Bronchial epithelial cell (primary cell): ENCODE measurements at regions not wholly inside any gene's neighbourhood (a gene's known extent, or its start where the extent isn't known, plus 50 kb on each side); places are given as distances from the start of the nearest gene placed in this dataset.

ENCODE experiments used
- DNase-seq: peaks from one replicate; pipeline ENCODE4 v3.0.0-alpha.2; 2010; ENCODE audit warnings: low read depth
- FAIRE-seq: peaks from 2 replicates; lab custom pipeline; 2011; peaks lifted over from hg19 to GRCh38; lab: Jason Lieb, UNC
- H3K27me3 ChIP-seq: 2 replicates; pipeline ENCODE4 v1.5.1; 2011; ENCODE audit warnings: low read length; ENCODE audit not compliant: control insufficient read depth, insufficient read depth
- H3K36me3 ChIP-seq: 2 replicates; pipeline ENCODE4 v1.5.1; 2011; ENCODE audit warnings: low read length; ENCODE audit not compliant: control insufficient read depth, insufficient read depth
- H3K4me3 ChIP-seq: 2 replicates; pipeline ENCODE4 v1.5.1; 2011; ENCODE audit warnings: mild to moderate bottlenecking, low read depth, low read length, control low read depth
- CTCF ChIP-seq: IDR thresholded peaks from 2 replicates; pipeline ENCODE4 v1.5.1; 2011; ENCODE audit warnings: mild to moderate bottlenecking, moderate library complexity, low read length, control low read depth, inconsistent platforms; ENCODE audit not compliant: insufficient read depth, severe bottlenecking

- Histone ChIP-seq H3K4me3 (no peak overlapping the region), H3K36me3 (no peaks in the 10 kb centered on the region), H3K27me3 (peaks cover 3% of the 10 kb centered on the region)
- no peak for DNase-seq
- no peak for TF ChIP-seq CTCF
- no peak for FAIRE-seq
These were observed 130.7 kb upstream of the HS3ST2 start for GRCh38 chr16:22683258-22683657.

DNA sequence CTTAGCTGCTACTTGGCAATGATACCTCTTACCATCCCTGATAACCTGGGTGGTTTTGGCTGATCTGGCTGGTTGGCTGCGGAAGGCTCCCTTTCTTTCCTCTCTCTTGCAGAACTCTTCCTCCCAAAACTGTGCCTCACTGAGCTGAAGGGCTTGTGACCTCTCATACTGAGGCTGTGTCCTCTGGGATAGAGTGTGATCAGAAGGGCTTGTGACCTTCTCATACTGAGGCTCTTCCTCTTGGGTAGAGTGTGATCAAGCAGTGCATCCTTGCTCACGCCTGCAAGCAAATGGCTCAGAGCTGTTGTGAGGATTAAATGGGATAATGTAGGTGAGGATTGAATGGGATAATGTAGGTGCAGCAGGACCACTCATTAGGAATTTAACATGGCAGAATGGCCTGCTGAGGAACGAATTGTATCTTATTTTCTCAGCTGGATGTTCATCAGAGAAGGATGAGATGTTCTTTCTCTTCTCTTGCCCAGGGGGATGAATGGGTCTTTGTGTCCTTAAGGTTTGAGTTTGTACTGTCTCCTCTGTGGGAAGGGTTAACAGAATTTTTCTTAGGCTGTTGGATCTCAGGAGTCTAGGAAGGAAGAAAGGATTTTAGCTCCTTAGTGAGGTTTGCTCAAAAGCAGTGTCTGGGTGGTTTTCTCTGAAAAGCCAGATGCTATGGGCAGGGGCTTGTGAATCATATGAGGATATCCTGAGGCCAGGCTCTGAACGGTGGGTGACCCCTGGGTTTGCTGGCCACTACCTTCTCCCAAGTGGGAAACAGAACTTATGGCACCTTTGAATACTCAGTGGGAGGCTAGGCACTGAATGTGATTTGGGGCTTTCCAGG, 130.0 kb upstream of the HS3ST2 start:
- no peak for FAIRE-seq
- Histone ChIP-seq H3K27me3 (peaks cover 3% of the 10 kb centered on the region), H3K4me3 (no peak overlapping the region), H3K36me3 (no peaks in the 10 kb centered on the region)
- no peak for TF ChIP-seq CTCF
- no peak for DNase-seq

GRCh38 chr16:22684574-22685458, 129.1 kb upstream of the HS3ST2 start:
- DNase-seq, result no peak
- H3K4me3 ChIP-seq, result no peak overlapping the region
- FAIRE-seq, result no peak
- no peaks in the 10 kb centered on the region for H3K36me3 ChIP-seq
- TF ChIP-seq CTCF, result no peak
- H3K27me3 ChIP-seq, result peaks cover 3% of the 10 kb centered on the region

DNA sequence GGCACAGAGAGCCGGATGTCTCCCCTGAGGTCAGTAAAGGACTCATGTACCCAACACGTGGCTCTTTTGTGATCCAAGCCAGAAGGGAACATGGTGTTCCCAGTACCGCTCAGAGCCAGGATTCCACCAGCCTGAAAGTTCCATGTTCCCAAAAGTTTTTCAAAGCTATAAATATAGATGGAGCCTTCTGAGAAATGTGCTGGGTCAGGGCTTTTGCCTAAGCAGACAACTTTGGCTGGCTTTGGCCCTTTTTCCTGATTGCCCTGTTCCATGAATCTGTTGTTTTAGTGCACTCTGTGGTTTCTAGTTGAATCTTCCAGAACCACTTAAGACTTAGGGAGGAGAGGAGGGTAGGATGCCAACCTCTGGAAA, 128.5 kb upstream of the HS3ST2 start:
- no peak for FAIRE-seq
- H3K27me3 ChIP-seq, result no peaks in the 10 kb centered on the region
- TF ChIP-seq CTCF, result no peak
- H3K4me3 ChIP-seq, result no peak overlapping the region
- H3K36me3 ChIP-seq, result no peaks in the 10 kb centered on the region
- DNase-seq, result no peak

GRCh38 chr16:22687031-22687530, 126.9 kb upstream of the HS3ST2 start:
- TF ChIP-seq CTCF, result no peak
- DNase-seq (no peak), FAIRE-seq (no peak)
- H3K36me3 ChIP-seq, result no peaks in the 10 kb centered on the region
- no peaks in the 10 kb centered on the region for H3K27me3 ChIP-seq
- H3K4me3 ChIP-seq, result no peak overlapping the region
